Transverse colon (tissue), 4 donors: ENCODE measurements at regions not wholly inside any gene's neighbourhood (a gene's known extent, or its start where the extent isn't known, plus 50 kb on each side); places are given as distances from the start of the nearest gene placed in this dataset.

Experiments
- DNase-seq: peaks from one replicate; pipeline ENCODE4 v3.0.0-alpha.2; 2019
- H3K27ac ChIP-seq, 4 donors: fragments of 200-600 bp; sonication (generic); 2 replicates each; pipeline ENCODE4 v1.5.1; 2016 to 2018; ENCODE audit warnings: inconsistent platforms in 4 of 4
- H3K27me3 ChIP-seq: fragments of 200-600 bp; sonication (generic); 2 replicates; pipeline ENCODE4 v1.5.1; 2017; ENCODE audit warnings: inconsistent platforms
- H3K36me3 ChIP-seq, 4 donors: fragments of 200-600 bp; sonication (generic); 2 replicates each; pipeline ENCODE4 v1.5.1; 2017 to 2019; ENCODE audit warnings: inconsistent platforms in 4 of 4
- H3K4me1 ChIP-seq, 4 donors: fragments of 200-600 bp; sonication (generic); 2 replicates each; pipeline ENCODE4 v1.5.1; 2017 to 2020; ENCODE audit warnings: inconsistent platforms in 4 of 4
- H3K4me3 ChIP-seq, 4 donors: fragments of 200-600 bp; sonication (generic); 1 replicate in 1 of 4; 2 replicates in 3 of 4; pipeline versions ENCODE4 v1.5.1 to v1.6.1; 2017 to 2019; ENCODE audit warnings: inconsistent platforms in 4 of 4
- H3K9me3 ChIP-seq, 2 donors: fragments of 200-600 bp; sonication (generic); 2 replicates each; pipeline ENCODE4 v1.5.1; 2017 to 2019; ENCODE audit warnings: inconsistent platforms in 2 of 2
- EP300 ChIP-seq: sonication (generic); formaldehyde crosslinking; IDR thresholded peaks from one replicate; pipeline ENCODE4 v1.6.1; 2017; ENCODE audit warnings: antibody characterized with exemption, low read depth
- POLR2A ChIP-seq: fragments of 450-650 bp; IDR thresholded peaks from one replicate; pipeline ENCODE4 v1.6.1; 2016; ENCODE audit warnings: antibody characterized with exemption, mild to moderate bottlenecking, moderate library complexity
- POLR2AphosphoS5 ChIP-seq, 3 donors: sonication (generic); formaldehyde crosslinking; IDR thresholded peaks; one replicate each; pipeline ENCODE4 v1.6.1; 2016; ENCODE audit warnings: antibody characterized with exemption in 3 of 3
- WGBS, 2 donors: methylation state at CpG; one replicate each; pipeline ENCODE4 v1.1.5; 2018; ENCODE audit warnings: low coverage in 1 of 2; 5-methylcytosine and 5-hydroxymethylcytosine counted together
- in situ Hi-C, 4 donors: fragments of 200-750 bp; cut with MboI; loops; one replicate each; pipeline versions ENCODE4 v1.15.0 to v1.15.1; 2017; ENCODE audit warnings: low sequenced_read_pairs in 3 of 4, low pct_ligation_motif_present in 1 of 4, low pct_unique_long_range_greater_than_20kb in 1 of 4
- intact Hi-C: fragments of 100-400 bp; cut with DNase I; formaldehyde crosslinking; loops from one replicate; pipeline ENCODE4 v1.15.1; 2023; ENCODE audit warnings: low total_unique reads
- TF ChIP-seq, protein P1 (sequence below), 5 experiments: fragments of 200-600 bp in 3 of 5; fragments of 450-650 bp in 2 of 5; sonication (generic) in 3 of 5; IDR thresholded peaks; 1 replicate in 2 of 5; 2 replicates in 3 of 5; pipeline ENCODE4 v1.5.1; 2016 to 2017; ENCODE audit warnings: antibody characterized with exemption in 5 of 5, inconsistent platforms in 3 of 5, mild to moderate bottlenecking in 2 of 5, moderate library complexity in 1 of 5

DNA sequence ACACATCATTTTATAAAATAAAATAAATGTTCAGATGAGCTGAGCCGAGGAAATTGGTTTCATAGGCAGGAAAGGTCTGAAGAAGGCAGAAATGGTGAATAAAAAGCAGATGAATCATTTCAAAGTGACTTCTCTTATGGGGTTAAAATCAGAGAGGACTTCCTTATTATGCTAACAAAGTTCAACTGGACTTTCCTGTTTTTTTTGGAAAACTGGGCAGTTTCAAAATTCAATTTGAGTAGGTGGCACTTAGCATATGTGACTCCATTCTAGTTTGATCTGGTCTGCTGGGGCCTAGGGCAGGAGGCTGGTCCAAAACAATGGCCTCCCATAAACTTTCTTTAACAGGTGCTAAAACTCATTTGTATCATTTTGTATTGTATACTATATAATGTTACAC is 1794.9 kb upstream of the TENM3 start:
- Histone ChIP-seq H3K9me3 (no peaks in the 10 kb centered on the region), H3K27me3 (no peaks in the 10 kb centered on the region), H3K4me3 (no peak overlapping the region), H3K27ac (no peak overlapping the region), H3K36me3 (no peaks in the 10 kb centered on the region), H3K4me1 (no peaks in the 10 kb centered on the region)
- 40 to 53% methylated on average over 1 of the region's 1 CpG for WGBS, 2 donors
- in situ Hi-C loops (no loop called here), intact Hi-C loops (no loop called here)
- no peak for DNase-seq
- TF ChIP-seq EP300, result no peak
- TF ChIP-seq POLR2AphosphoS5 (IDR thresholded peaks at IDR 0.05), result no peak
- TF ChIP-seq, protein P1, sequence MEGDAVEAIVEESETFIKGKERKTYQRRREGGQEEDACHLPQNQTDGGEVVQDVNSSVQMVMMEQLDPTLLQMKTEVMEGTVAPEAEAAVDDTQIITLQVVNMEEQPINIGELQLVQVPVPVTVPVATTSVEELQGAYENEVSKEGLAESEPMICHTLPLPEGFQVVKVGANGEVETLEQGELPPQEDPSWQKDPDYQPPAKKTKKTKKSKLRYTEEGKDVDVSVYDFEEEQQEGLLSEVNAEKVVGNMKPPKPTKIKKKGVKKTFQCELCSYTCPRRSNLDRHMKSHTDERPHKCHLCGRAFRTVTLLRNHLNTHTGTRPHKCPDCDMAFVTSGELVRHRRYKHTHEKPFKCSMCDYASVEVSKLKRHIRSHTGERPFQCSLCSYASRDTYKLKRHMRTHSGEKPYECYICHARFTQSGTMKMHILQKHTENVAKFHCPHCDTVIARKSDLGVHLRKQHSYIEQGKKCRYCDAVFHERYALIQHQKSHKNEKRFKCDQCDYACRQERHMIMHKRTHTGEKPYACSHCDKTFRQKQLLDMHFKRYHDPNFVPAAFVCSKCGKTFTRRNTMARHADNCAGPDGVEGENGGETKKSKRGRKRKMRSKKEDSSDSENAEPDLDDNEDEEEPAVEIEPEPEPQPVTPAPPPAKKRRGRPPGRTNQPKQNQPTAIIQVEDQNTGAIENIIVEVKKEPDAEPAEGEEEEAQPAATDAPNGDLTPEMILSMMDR (IDR thresholded peaks at IDR 0.05), result no peak
- no peak for TF ChIP-seq POLR2A

DNA sequence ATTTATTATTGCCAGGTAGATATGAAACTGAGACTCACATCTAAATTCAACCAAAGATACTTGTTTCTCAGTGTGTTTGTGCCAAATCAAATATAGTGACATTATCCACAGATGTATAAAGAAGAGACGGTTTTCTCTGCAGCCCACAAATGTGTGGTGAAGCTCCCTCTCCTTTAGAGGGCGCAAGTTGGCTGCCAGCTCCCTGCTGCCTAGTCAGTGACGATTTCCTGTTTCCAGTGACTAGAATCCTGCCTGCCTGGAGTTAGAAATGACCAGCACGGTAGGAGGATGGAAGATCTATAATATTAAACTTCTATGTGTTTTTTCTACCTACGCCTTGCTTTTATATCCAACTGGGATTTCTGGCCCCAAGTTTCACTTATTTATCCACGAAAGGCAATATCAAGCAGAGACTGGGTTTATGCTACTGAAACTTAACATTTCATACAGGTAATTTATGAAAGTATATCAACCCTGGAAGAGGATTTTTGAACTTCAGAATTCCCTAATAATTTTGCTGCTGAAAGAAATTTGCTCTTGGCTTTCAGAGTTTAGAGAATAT is 1793.7 kb upstream of the TENM3 start:
- Histone ChIP-seq H3K27ac (no peak overlapping the region), H3K4me1 (no peaks in the 10 kb centered on the region), H3K27me3 (no peaks in the 10 kb centered on the region), H3K4me3 (no peak overlapping the region), H3K36me3 (no peaks in the 10 kb centered on the region), H3K9me3 (no peaks in the 10 kb centered on the region)
- in situ Hi-C loops, result no loop called here
- 44 to 46% methylated on average over 5 to 6 of the region's 6 CpGs for WGBS, 2 donors
- no peak for DNase-seq
- intact Hi-C loops, result no loop called here
- TF ChIP-seq POLR2A, result no peak
- TF ChIP-seq, protein P1 (IDR thresholded peaks at IDR 0.05), result peak in 2 of 5 experiments; percentile 11 to 24

DNA sequence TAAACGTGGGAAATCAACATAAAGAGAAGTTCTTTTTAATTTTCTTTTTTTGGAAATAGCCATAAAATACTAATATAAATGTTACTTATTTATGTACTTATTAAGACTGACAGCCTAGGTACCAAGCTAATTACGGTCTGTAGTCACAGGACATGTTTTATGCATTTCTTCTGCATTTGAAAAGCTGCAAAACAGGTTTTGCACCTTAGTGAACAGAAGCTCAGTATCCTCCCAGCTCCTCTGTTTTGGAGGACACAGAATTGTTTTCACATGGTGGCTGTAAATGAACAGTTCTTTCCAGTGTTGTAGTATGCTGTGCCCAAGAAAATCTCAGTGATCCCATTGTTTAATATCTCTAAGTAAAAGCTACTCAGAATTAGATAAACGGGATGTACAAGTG is 1788.0 kb upstream of the TENM3 start:
- TF ChIP-seq EP300, result no peak
- no peak for TF ChIP-seq POLR2A
- TF ChIP-seq POLR2AphosphoS5 (IDR thresholded peaks at IDR 0.05), result no peak
- Histone ChIP-seq H3K27me3 (no peaks in the 10 kb centered on the region), H3K4me3 (no peak overlapping the region), H3K36me3 (no peaks in the 10 kb centered on the region), H3K9me3 (no peaks in the 10 kb centered on the region), H3K27ac (no peak overlapping the region), H3K4me1 (no peaks in the 10 kb centered on the region)
- in situ Hi-C loops, result no loop called here
- no peak for DNase-seq
- intact Hi-C loops, result no loop called here
- 31 to 34% methylated on average over 3 of the region's 3 CpGs for WGBS, 2 donors

DNA sequence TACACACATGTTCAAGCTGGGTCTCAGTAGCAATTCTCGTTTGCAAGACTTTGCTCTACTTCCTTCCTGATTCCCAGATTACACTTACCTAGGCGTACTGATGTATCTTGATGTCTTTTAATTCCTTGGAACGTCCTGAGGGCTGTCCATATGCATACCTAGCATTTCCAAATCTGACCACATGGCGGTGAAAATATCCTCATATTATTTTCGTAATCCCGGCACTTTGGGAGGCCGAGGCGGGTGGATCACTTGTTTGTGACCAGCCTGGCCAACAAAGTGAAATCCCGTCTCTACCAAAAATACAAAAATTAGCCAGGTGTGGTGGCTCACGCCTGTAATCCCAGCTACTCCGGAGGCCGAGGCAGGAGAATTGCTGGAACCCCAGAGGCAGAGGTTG is 1786.3 kb upstream of the TENM3 start:
- Histone ChIP-seq H3K27me3 (no peaks in the 10 kb centered on the region), H3K9me3 (no peaks in the 10 kb centered on the region), H3K27ac (no peak overlapping the region), H3K4me1 (no peaks in the 10 kb centered on the region), H3K4me3 (no peak overlapping the region), H3K36me3 (no peaks in the 10 kb centered on the region)
- TF ChIP-seq EP300, result no peak
- TF ChIP-seq, protein P1 (IDR thresholded peaks at IDR 0.05), result no peak
- no peak for TF ChIP-seq POLR2AphosphoS5 (IDR thresholded peaks at IDR 0.05)
- no peak for TF ChIP-seq POLR2A
- DNase-seq, result no peak
- WGBS, 2 donors, result 86 to 91% methylated on average over 12 of the region's 12 CpGs
- intact Hi-C loops (no loop called here), in situ Hi-C loops (no loop called here)

DNA sequence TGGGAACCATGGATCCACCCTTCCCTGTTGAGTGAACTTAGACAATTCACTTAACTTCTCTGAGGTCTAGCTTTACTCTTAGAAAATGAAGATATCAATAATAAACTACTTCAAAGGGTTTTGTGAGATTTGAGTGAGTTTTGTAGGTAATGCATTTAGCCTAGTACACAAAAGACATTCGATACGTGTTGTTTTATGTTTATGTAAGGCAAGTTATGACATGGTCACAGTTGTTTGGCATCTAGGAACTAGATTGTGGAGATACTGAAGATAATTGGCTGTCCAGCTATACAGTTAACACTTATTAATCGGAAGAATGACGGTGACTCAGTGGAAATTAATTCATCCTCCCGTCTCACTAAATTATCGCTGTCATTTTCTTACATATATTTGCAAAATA is 1781.1 kb upstream of the TENM3 start:
- H3K4me3 ChIP-seq, result no peak overlapping the region
- TF ChIP-seq POLR2A, result no peak
- TF ChIP-seq EP300, result no peak
- TF ChIP-seq, protein P1 (IDR thresholded peaks at IDR 0.05), result no peak
- no peak for TF ChIP-seq POLR2AphosphoS5 (IDR thresholded peaks at IDR 0.05)
- DNase-seq, result no peak
- H3K36me3 ChIP-seq, result no peaks in the 10 kb centered on the region
- WGBS, 2 donors, result 90 to 94% methylated on average over 5 to 6 of the region's 6 CpGs
- no peaks in the 10 kb centered on the region for H3K4me1 ChIP-seq
- H3K9me3 ChIP-seq, result no peaks in the 10 kb centered on the region
- intact Hi-C loops, result no loop called here
- no peak overlapping the region for H3K27ac ChIP-seq
- in situ Hi-C loops, result no loop called here
- no peaks in the 10 kb centered on the region for H3K27me3 ChIP-seq
